DOHH2 (cell line): ENCODE measurements at regions not wholly inside any gene's neighbourhood (a gene's known extent, or its start where the extent isn't known, plus 50 kb on each side); places are given as distances from the start of the nearest gene placed in this dataset.

Experiments
- H3F3A ChIP-seq: fragments of 200-600 bp; sonication (generic), shearing (Covaris generic); 2 replicates; pipeline ENCODE4 v1.6.0; 2016; ENCODE audit warnings: antibody characterized with exemption, mild to moderate bottlenecking; ENCODE audit not compliant: control insufficient read depth, insufficient read depth
- H3K27ac ChIP-seq: fragments of 200-600 bp; sonication (generic); 2 replicates; pipeline ENCODE4 v1.5.1; 2014; ENCODE audit warnings: low read depth, mild to moderate bottlenecking, low read length, moderate library complexity
- H3K27me3 ChIP-seq: fragments of 200-600 bp; sonication (generic); 2 replicates; pipeline ENCODE4 v1.6.1; 2014; ENCODE audit warnings: mild to moderate bottlenecking, low read length, mixed read lengths; ENCODE audit not compliant: control insufficient read depth
- H3K36me3 ChIP-seq: fragments of 200-600 bp; sonication (generic); 2 replicates; pipeline ENCODE4 v1.6.1; 2014; ENCODE audit warnings: mild to moderate bottlenecking, low read length, moderate library complexity, mixed read lengths; ENCODE audit not compliant: control insufficient read depth
- H3K4me1 ChIP-seq: fragments of 200-600 bp; sonication (generic); 2 replicates; pipeline ENCODE4 v1.6.1; 2014; ENCODE audit warnings: mild to moderate bottlenecking, low read length, mixed read lengths; ENCODE audit not compliant: control insufficient read depth
- H3K4me2 ChIP-seq: fragments of 200-600 bp; sonication (generic); 2 replicates; pipeline ENCODE4 v1.6.0; 2014; ENCODE audit warnings: mild to moderate bottlenecking, low read length, moderate library complexity
- H3K4me3 ChIP-seq: fragments of 200-600 bp; sonication (generic); 2 replicates; pipeline ENCODE4 v1.5.1; 2014; ENCODE audit warnings: mild to moderate bottlenecking, low read length, mixed read lengths
- H3K79me2 ChIP-seq: fragments of 200-600 bp; sonication (generic); 2 replicates; pipeline ENCODE4 v1.6.1; 2014; ENCODE audit warnings: mild to moderate bottlenecking, low read length, mixed read lengths; ENCODE audit not compliant: control insufficient read depth
- H3K9me2 ChIP-seq: fragments of 200-600 bp; sonication (generic); replicated peaks from 2 replicates; pipeline ENCODE4 v1.6.1; 2014; ENCODE audit warnings: mild to moderate bottlenecking, low read length, mixed read lengths; ENCODE audit not compliant: control insufficient read depth
- H3K9me3 ChIP-seq: fragments of 200-600 bp; sonication (generic); 2 replicates; pipeline ENCODE4 v1.6.1; 2014; ENCODE audit warnings: antibody characterized with exemption, low read length, mixed read lengths; ENCODE audit not compliant: control insufficient read depth, insufficient read depth
- H4K20me1 ChIP-seq: fragments of 200-600 bp; sonication (generic); 2 replicates; pipeline ENCODE4 v1.6.0; 2014; ENCODE audit warnings: low read depth, mild to moderate bottlenecking, antibody characterized with exemption, low read length, moderate library complexity; ENCODE audit not compliant: control insufficient read depth, insufficient read depth
- EZH2phosphoT487 ChIP-seq: fragments of 200-600 bp; sonication (generic); IDR thresholded peaks from 2 replicates; pipeline ENCODE4 v1.6.1; 2017; ENCODE audit warnings: borderline replicate concordance, mild to moderate bottlenecking, antibody characterized with exemption, low read length, moderate library complexity, mixed read lengths
- TF ChIP-seq, protein P1 (sequence below): fragments of 200-600 bp; sonication (generic); IDR thresholded peaks from one replicate; pipeline ENCODE4 v1.5.1; 2014; ENCODE audit warnings: antibody characterized with exemption, mild to moderate bottlenecking, low read depth, low read length; ENCODE audit not compliant: poor library complexity, severe bottlenecking

DNA sequence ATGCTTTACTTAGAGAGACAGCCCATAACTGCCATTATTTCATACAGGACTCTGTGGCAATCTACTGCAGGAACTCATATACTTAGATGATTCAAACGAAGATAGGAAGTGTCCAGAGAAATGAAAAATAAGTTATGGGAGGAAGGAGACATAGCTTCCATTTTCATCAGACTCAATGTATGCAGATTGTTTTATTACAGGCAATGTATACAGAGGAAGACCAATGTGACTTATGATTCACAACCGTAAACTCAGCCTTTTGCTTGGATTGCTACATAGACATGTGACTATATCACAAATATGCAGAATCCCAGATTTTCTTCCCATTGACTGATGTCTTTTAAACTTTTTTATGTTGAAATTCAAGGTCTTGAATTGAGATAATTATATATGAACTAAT lies 793.4 kb downstream of the SATB2 start:
- Histone ChIP-seq H3K4me3 (no peak overlapping the region), H3K36me3 (no peaks in the 10 kb centered on the region), H3K9me3 (no peaks in the 10 kb centered on the region), H4K20me1 (no peaks in the 10 kb centered on the region), H3K27ac (no peak overlapping the region), H3K9me2 (no peaks in the 10 kb centered on the region), H3K4me2 (no peak overlapping the region), H3K4me1 (no peaks in the 10 kb centered on the region), H3K27me3 (no peaks in the 10 kb centered on the region), H3F3A (no peaks in the 10 kb centered on the region), H3K79me2 (no peaks in the 10 kb centered on the region)
- TF ChIP-seq, protein P1, sequence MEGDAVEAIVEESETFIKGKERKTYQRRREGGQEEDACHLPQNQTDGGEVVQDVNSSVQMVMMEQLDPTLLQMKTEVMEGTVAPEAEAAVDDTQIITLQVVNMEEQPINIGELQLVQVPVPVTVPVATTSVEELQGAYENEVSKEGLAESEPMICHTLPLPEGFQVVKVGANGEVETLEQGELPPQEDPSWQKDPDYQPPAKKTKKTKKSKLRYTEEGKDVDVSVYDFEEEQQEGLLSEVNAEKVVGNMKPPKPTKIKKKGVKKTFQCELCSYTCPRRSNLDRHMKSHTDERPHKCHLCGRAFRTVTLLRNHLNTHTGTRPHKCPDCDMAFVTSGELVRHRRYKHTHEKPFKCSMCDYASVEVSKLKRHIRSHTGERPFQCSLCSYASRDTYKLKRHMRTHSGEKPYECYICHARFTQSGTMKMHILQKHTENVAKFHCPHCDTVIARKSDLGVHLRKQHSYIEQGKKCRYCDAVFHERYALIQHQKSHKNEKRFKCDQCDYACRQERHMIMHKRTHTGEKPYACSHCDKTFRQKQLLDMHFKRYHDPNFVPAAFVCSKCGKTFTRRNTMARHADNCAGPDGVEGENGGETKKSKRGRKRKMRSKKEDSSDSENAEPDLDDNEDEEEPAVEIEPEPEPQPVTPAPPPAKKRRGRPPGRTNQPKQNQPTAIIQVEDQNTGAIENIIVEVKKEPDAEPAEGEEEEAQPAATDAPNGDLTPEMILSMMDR: no peak
- no peak for TF ChIP-seq EZH2phosphoT487

DNA sequence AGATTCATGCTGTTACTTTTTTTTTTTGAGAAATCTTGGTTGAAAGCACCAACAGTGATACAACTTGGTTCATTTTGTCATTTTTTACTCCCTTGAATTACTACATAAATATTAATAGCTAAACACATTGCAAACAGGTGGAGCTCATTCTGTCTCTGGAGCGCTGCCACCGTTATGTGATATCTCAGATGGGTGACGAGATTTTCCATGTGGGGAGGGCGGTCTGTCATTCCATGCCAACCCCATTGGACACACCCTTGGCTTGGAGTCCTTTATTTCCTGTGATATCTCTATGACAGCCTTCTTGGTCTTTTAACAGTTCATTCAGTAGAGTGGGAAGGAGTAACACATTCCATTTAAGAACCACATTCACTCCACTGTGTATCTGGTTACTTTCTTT lies 794.8 kb downstream of the SATB2 start:
- Histone ChIP-seq H3K27ac (no peak overlapping the region), H4K20me1 (no peaks in the 10 kb centered on the region), H3F3A (no peaks in the 10 kb centered on the region), H3K36me3 (no peaks in the 10 kb centered on the region), H3K4me2 (no peak overlapping the region), H3K27me3 (no peaks in the 10 kb centered on the region), H3K79me2 (no peaks in the 10 kb centered on the region), H3K4me3 (no peak overlapping the region), H3K4me1 (peaks cover 6% of the 10 kb centered on the region; the same call in 1 of the 2 replicates), H3K9me2 (no peaks in the 10 kb centered on the region), H3K9me3 (no peaks in the 10 kb centered on the region)
- TF ChIP-seq, protein P1: no peak
- TF ChIP-seq EZH2phosphoT487: no peak

DNA sequence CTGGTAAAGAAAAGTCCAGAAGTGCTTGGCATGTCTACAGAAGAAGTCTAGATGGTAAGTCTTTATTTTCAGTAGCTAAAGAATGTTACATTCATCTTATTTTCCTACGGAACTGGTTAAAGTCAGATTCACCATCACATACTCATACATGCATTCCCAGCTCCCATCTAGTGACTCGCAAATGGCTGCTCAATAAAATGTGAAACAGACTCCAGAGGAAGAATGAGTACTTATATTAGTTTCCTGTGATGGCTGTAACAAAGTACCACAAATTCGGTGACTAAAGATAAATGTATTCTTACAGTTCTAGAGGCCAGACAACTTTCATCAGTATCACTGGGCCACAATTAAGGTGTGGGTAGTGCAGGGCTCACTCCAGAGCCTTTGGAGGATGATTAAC lies 797.2 kb downstream of the SATB2 start:
- no peaks in the 10 kb centered on the region for H3F3A ChIP-seq
- no peaks in the 10 kb centered on the region for H3K9me2 ChIP-seq
- no peak overlapping the region for H3K4me2 ChIP-seq
- H3K27me3 ChIP-seq: no peaks in the 10 kb centered on the region
- H3K9me3 ChIP-seq: no peaks in the 10 kb centered on the region
- TF ChIP-seq, protein P1: no peak
- TF ChIP-seq EZH2phosphoT487: no peak
- H3K79me2 ChIP-seq: no peaks in the 10 kb centered on the region
- no peaks in the 10 kb centered on the region for H4K20me1 ChIP-seq
- peaks cover 8% of the 10 kb centered on the region; the same call in 1 of the 2 replicates for H3K4me1 ChIP-seq
- H3K36me3 ChIP-seq: no peaks in the 10 kb centered on the region
- H3K27ac ChIP-seq: no peak overlapping the region
- no peak overlapping the region for H3K4me3 ChIP-seq
